Right ventricle myocardium inferior (tissue), 1 donor: ENCODE measurements at regions not wholly inside any gene's neighbourhood (a gene's known extent, or its start where the extent isn't known, plus 50 kb on each side); places are given as distances from the start of the nearest gene placed in this dataset.
"Not testable (repeated sequence)": the region's sequence is repeated elsewhere in the genome, so short reads cannot be mapped to it uniquely, and the experiment has no call there.

ENCODE experiments used
- ATAC-seq: fragments of 200-7000 bp; cut with Tn5 transposase; one replicate; pipeline ENCODE4 v1.9.1; 2020; ENCODE audit warnings: mild to moderate bottlenecking, moderate library complexity
- DNase-seq: peaks from one replicate; pipeline ENCODE4 v3.0.0; 2021; ENCODE audit errors: missing footprints
- intact Hi-C: fragments of 100-400 bp; cut with DNase I; formaldehyde crosslinking; loops from one replicate; pipeline ENCODE4 v1.11.0; 2022
- donor health status: DM: no; HTN: yes; CAD: no; lungs with severe emphysema.

DNA sequence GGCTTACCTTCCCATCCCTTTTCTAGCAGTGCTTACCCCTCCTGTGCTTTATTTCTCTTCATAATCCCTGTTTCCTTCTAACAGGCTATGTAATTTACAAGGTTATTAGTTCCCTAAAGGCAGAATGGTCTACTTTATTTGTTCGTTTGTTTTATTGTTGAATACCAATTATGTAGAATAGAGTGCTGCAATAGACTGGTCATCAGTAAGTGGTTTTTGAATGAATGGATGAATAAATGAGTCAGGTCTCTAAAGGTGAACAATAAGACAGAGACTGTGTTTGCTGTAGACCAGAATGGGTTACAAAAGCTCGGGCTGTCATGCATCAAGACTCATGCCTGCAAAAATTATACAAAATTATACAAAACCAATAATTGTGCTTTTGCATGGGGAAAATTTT lies 332.0 kb downstream of the IRS1 start:
- DNase-seq (no peak), ATAC-seq (no peak)
- intact Hi-C loops = no loop called here

DNA sequence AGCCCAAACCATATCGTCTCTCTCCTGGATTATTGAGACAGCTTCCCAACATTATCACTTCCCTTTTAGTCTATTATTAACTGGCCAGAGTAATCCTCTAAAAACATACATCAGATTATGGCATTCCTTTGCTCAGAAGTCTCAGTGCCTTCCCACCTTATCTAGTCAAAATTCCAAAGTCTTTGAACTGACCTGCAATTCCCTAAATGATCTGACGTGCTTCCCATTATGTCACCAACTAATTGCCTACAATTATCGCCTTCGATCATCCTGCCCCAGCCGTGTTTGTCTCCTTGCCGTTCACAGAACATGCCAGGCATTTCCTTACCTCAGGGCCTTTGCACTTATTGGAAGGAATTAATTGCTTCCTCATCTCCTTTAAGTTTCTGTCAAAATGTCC lies 332.4 kb downstream of the IRS1 start:
- ATAC-seq (no peak), DNase-seq (no peak)
- intact Hi-C loops = no loop called here

DNA sequence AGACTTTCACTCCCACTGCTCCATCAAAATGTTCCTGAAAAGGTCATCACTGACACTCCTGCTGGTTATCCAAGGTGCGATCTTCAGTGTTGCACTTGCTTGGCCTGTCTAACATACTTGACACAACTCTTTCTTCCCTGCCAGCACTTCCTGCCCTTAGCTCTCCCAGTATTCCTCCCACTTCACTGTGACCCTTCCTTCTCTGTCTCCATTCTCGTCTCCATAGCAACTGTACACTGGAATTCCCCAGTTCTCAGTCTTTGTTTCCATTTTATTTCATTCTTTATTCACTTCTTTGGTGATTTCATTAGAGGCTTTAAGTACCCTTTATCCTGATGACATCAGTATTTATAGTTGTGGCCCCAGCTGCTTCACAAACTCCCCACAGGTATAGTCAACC lies 333.0 kb downstream of the IRS1 start:
- intact Hi-C loops = no loop called here
- ATAC-seq (no peak), DNase-seq (no peak)

DNA sequence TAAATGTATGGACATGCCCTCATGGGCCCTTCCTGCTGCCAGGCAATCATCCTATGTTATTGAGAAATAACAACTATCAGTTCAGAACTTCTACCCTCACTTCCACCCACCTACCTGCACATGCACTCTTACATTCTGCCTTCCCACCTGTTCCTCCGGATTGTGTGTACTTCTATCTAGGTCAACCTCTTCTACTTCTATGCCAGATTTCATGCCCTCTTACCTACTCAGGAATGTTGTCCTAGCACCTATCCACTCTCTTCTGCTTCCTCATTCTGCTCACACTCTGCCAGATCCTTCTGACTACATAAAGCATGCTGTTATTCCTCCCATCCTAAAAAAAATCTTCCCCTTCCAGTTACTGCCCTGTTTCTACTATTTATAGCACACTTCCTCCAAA lies 333.5 kb downstream of the IRS1 start:
- ATAC-seq (no peak), DNase-seq (no peak)
- intact Hi-C loops = no loop called here

DNA sequence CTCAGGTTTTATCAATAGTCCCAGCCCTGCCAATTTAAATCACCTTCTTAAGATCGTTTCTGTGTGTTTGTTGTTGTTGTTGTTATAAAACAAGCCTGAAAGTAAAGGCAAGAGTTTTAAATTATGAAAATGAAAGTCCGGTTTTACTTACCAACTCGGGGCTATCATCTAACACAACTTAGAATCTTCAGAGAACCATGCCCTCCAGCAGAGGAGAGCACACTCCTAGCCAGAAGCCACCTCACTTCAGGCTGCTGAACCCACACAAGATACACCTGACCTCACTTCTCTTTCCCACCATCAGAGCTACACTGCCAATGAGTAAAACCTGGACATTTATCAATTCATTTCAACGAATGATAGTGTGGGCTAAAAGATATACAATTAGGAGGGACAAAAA lies 335.2 kb downstream of the IRS1 start:
- no peak for ATAC-seq
- intact Hi-C loops = no loop called here
- no peak for DNase-seq

DNA sequence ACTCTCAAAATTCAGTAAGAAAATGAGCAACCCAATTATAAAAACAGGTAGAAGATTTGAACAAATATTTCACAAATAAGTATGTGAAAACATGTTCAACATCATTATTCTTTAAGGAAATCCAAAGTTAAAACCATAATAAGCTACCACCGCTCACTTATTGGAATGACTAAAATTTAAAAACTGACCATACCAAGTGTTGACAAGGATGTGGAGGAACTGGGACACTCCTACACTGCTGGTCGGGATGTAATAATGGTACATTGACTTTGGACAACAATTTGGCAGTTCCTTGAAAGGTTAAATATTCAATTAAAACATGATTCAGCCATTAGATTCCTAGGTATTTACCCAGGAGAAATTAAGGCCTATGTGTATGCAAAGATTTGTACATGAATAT lies 336.5 kb downstream of the IRS1 start:
- intact Hi-C loops = no loop called here
- no peak for DNase-seq
- ATAC-seq = no peak

DNA sequence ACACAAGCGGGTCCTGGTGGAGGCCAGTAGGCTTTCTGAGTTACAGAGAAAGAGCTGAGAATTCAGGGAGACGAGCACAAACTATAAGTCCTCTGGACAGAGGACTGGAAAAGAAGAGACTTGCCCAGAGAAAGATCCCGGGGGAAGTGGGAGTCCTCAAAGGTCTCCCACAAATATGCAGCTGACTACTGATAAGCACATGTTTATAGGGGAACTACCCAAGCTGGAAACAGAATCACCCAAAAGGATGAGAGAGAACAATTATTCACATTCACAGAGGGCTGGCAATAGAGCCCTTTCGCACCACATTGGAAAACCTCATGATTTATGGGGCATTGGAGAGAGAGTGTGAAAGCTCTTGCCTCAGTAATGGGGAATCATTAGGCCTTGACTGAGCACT lies 337.6 kb downstream of the IRS1 start:
- intact Hi-C loops = no loop called here
- ATAC-seq = no peak
- no peak for DNase-seq

DNA sequence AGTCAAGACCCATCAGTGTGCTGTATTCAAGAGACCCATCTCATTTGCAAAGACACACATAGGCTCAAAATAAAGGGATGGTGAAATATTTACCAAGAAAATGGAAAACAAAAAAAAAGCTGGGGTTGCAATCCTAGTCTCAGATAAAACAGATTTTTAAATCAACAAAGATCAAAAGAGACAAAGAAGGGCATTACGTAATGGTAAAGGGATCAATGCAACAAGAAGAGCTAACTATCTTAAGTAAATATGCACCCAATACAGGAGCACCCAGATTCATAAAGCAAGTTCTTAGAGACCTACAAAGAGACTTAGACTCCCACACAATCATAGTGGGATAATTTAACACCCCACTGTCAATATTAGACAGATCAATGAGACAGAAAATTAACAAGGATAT lies 343.5 kb downstream of the IRS1 start:
- DNase-seq, intact Hi-C loops, ATAC-seq: not testable (repeated sequence)

DNA sequence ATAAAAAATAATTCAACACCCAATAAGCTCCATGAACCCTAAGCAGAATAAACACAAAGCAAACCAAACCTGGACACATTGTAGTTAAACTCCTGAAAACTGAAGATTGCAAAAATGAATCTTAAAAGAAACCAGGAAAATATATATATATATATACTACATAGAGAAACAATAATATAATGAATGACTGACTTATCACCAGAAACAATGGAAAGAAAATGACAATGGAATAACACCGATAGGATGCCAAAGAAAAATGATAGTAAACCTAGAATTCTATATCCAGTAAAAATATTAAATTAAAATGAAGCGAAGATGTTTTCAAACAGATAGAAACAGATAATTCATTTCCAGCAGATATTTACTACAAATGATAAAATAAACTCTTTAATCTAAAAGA lies 346.9 kb downstream of the IRS1 start:
- intact Hi-C loops = no loop called here
- no peak for DNase-seq
- ATAC-seq = no peak

DNA sequence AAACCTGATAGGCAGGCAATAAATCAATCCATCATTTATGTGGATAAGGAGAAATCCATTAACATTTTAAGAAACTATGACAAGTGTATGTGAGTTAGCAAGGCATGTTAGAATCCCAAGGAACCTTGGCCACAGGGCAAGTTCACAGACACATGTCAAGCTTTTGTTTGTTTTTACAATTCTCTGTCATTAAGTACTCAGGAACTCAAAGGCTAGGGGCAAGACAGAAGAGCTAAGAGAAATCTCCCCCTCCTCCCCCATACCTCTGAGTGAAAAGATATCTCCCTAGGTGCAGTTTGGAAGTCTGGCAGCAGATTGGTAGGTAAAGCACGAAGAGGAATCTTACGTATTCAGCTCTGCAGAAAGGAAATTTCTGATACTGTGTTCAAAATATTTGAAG lies 348.1 kb downstream of the IRS1 start:
- ATAC-seq (no peak), DNase-seq (no peak)
- intact Hi-C loops = no loop called here

DNA sequence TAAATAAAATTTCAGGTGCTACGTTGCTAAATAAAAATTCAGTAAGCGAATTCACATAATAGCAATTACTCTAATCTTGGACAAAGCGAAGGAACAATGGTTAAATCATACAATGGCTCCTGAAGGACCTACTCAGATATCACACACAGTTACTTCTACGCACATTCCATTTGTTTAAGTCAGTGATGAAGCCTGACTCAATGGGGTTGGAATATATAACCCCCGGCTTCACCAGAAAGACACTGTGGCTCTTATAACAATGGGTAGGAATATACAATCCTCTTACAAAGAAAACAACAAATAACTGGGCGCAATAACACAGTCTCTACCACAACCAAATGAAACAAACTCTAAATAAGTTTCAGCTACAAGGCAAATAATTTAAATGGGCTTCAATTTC lies 349.5 kb downstream of the IRS1 start:
- DNase-seq (no peak), ATAC-seq (no peak)
- intact Hi-C loops = no loop called here

DNA sequence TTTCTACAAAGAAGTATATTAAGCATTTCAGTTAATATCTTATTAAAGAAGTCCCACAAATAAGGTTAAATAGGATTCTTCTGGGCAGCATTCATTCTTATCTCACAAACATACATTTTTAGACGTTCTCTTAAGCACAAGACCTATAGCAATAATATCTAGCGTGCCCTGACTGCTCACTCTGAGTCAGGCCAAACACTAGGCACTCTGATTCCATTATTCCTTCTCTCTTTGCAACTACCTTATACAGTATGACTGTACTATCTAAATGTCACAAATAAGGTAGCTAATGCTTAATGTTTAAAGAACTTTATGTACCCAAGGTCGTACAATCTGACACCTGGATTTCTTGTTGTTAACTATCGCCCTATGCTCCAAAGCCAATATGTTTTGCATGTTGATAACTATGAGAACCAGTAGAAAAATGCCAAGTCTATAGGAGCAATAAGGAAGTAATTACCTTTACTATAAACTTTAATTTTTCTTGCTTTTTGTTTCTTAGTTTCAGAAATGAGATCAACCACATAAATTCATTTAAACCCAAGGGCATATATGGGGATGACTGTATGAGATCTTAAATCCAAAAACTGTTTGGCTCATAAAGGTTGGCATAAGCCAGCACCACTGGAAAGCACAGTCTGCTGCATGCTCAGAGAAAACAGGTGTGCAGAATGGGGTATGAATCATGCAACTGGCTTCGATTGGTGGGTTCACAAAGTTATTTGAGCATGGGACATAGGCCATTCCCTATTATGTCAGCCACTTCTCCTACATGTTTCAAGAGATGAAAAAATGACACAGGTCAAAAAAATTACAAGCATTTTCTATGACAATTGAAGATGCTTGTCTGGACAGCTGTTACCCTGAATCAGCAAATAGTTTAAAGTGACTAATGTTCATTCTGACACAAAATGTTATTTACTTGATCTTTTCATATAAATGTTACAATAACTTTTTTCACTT lies 352.0 kb downstream of the IRS1 start:
- ATAC-seq (no peak), DNase-seq (no peak)
- intact Hi-C loops = no loop called here

DNA sequence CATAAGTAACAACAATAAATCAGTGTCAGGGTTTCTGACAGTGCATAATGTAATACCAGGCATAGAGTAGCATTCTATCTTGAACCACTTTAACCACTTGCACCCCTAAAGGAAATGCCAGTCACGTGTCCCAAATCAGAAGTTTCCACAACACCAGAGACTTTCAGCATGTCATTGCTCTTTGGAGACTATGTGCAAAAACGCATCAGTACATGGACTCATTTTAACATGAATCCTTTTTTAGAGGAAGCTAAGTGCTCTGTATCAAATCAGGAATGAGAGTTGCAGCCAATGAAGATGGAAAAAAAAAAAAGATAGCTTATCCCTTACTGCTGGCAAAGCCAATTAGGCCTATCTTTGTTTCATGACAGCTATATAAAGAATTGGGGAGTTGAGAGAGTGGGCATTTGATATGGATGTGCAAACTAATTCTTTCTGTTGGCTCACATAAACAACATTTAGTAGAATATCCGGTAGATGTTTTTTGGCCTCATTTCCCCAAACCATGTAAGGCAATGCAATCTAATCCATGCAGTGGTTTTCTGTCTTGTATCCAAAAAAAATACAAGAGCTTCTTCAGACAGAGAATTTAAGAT lies 353.1 kb downstream of the IRS1 start:
- peak; percentile 79 for ATAC-seq
- intact Hi-C loops = loop anchor here (1.0 kb wide), 1 partner anchor 348 kb away; no protein-coding TSS in a partner anchor
- DNase-seq = no peak

DNA sequence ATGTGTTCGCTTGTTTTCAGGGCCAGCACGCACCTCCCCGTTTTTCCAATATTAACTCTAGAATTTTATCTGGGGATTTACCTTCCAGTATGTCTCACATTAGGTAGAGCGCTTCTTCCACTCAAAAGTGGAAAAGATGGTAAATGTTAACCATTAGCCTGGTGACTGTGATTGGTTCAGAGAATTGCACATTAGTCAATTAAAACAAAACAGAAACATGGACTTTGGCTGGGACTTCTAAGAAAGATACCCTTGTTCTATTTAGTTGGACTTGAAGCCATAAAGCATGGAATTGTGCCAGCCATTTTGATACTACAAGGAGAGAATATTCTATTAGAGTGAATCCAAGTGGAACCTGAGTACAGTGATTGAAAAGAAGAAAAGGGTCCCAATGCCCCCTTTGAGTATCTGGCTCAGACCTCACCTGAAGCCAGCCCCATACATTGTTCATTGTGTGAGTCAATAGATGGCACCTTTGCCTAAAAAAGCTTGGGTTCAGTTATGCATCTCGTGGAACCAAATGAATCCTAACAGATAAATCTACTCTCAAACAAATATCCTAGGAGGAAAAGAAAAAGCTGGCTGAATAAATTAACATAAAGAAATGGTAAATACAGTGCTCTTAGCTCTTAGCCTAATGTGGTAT lies 354.3 kb downstream of the IRS1 start:
- ATAC-seq (no peak), DNase-seq (no peak)
- intact Hi-C loops = no loop called here

DNA sequence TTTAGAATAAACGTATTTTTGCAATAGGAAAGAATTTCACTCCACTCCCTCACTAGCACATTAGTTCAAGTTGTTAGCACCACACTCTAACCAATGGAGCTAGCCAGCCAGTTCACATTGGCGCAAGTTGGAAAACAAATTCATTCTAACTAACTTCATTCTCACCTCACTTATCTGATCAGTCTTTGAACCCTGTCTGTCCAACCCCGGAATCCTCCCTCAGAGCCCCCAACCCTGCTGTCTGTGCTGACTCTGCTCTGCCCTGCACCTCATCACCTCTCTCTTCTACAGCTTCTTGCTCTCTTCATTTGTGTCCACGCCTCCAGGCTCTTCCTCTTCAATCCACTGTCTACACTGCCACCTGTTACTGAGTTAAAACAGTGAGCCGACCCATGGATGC lies 356.5 kb downstream of the IRS1 start:
- ATAC-seq (no peak), DNase-seq (no peak)
- intact Hi-C loops = no loop called here

DNA sequence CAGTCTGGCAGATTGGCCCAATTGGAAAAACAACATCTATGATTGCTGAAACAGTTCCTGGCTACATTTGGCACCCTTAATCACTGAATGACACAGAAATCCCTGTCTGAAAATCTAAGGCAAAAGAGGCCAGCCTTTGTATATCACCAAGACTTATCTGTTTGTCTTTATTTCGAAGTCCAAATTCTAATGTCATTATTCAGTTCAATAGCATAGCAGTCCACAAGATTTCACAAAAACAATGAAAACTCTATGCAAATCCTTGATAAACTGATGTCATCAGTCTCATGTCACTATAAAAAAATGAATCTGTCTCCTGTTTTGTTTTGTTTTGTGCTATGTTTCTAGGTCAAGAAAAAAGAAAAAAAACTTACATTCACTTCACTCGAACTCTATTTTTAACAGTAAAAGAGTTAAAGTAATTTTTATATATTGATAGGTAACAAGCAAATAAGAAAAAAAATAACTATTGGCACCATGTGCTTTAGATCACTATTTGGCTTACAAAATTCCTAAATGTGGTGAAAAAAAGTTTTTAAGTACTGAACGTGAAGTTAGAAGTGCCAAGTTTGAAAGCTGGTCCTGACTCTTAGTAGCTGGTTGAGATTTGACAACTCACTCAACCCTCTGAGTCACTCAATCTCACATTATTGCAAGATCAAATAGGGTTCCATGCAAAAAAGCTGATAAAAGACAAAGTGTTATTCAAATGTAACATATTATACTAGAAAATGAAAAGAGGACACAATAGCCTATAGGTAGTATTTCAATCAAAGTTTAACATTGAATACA lies 359.3 kb downstream of the IRS1 start:
- DNase-seq = no peak
- ATAC-seq = no peak
- intact Hi-C loops = no loop called here

DNA sequence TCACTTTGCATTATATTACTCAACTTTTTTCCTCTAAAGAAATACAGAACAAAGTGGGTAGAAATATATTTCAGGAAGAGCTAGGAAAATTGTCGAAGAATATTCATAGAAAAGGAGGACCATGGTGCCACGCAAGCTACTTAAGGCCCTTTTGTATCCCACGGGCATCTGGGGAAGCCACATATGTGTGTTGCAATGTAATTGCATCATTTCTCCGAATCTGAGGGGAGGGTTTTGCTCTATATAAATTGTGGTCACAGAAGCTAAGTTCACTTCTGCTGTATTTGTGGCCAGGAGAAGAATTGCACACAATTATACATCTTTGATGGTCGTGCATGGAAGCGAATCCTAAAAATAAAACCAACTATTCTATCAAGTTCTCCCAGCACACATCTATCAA lies 360.3 kb downstream of the IRS1 start:
- intact Hi-C loops = no loop called here
- no peak for ATAC-seq

DNA sequence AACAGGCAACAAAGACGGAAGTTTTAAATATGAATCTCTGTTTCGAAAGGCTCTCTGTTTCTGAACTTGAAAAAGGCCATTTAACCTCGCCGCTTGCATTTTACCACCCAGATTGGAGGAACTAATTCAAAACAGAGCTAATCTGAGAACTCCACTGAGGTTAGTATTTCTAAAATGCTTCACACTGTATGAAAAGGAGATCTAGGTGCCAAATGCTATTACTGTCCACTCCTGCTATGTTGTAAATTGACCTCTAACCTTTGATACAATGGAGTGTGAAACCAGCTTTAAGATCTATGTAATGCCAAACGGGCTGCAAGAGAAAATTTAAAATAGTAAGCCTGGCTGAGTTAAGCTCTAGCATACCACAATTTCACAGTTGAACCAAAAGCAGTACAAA lies 364.5 kb downstream of the IRS1 start:
- ATAC-seq = no peak
- intact Hi-C loops = no loop called here

More for the DNA sequence above, 360.3 kb downstream of the IRS1 start:
- no peak for DNase-seq

DNA sequence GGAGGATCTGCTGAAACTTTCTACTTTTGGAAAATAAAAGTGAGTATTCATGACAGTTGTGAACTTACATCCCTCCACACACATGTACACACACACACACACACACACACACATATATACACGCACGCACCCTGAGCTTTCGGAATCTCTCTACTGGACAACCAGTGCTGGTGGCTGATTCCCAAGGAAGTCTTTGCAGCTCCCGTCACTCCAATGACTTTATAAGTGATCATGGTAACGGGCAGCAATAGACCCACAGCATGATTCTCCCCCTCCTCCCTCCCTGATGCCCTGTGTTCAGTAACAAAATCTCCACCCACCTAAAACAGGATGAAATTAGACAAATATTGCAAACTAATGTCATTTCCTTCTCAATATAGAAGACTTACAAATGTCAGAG lies 364.9 kb downstream of the IRS1 start:
- intact Hi-C loops = no loop called here
- ATAC-seq = no peak
- DNase-seq = no peak

More for the DNA sequence above, 364.5 kb downstream of the IRS1 start:
- no peak for DNase-seq
